ENCODE measurements at regions not wholly inside any gene's neighbourhood (a gene's known extent, or its start where the extent isn't known, plus 50 kb on each side); places are given as distances from the start of the nearest gene placed in this dataset.

DNA sequence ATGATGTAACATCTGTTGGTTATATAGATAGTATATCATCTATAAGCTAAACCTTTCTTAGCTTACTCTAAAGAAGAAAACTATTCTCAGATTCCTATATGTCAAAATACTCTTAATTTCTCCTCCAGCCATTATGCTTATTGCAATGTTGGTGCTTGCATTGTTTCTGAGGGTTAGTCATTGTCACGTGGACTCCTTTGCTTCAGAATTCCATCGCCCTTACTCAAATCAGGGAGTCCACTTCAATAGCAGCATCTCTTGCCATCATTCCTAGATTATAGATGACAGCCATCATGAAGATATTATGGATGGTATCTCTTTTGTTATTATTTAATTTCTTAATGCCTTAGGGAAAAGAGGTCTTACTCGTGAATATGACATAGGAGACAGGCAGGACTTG lies 776.1 kb downstream of the TENT5A start:
- Mint-ChIP-seq H3K27me3 (ENCODE audit: low read depth in 3 of 3) (peaks cover 0 to 2% (median 0%) of the 10 kb centered on the region in 3 donors), H3K27ac (no peak overlapping the region), H3K9me3 (peaks cover 3 to 20% (median 5%) of the 10 kb centered on the region in 7 donors), H3K4me1 (no peaks in the 10 kb centered on the region), H3K4me3 (no peak overlapping the region), H3K36me3 (no peaks in the 10 kb centered on the region)
- no peak overlapping the region for H3K4me3 ChIP-seq (replicated peaks in 1 of 3; ENCODE audit: low read depth in 2 of 3, low read length in 3 of 3)
- H3K9me3 ChIP-seq (replicated peaks in 1 of 2; ENCODE audit: control insufficient read depth in 1 of 2, insufficient read depth in 1 of 2, low read length in 2 of 2), result peaks cover 0 to 7% of the 10 kb centered on the region in 2 donors
- TF ChIP-seq, protein P1, sequence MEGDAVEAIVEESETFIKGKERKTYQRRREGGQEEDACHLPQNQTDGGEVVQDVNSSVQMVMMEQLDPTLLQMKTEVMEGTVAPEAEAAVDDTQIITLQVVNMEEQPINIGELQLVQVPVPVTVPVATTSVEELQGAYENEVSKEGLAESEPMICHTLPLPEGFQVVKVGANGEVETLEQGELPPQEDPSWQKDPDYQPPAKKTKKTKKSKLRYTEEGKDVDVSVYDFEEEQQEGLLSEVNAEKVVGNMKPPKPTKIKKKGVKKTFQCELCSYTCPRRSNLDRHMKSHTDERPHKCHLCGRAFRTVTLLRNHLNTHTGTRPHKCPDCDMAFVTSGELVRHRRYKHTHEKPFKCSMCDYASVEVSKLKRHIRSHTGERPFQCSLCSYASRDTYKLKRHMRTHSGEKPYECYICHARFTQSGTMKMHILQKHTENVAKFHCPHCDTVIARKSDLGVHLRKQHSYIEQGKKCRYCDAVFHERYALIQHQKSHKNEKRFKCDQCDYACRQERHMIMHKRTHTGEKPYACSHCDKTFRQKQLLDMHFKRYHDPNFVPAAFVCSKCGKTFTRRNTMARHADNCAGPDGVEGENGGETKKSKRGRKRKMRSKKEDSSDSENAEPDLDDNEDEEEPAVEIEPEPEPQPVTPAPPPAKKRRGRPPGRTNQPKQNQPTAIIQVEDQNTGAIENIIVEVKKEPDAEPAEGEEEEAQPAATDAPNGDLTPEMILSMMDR (IDR thresholded peaks at IDR 0.05), result no peak
- H2AFZ ChIP-seq (ENCODE audit: insufficient read depth, low read depth, low read length, poor library complexity, severe bottlenecking), result no peak overlapping the region
- no peak overlapping the region for H3K27ac ChIP-seq (ENCODE audit: low read depth in 1 of 2, low read length in 2 of 2)
- H3K79me2 ChIP-seq (ENCODE audit: insufficient read depth, low read length), result no peaks in the 10 kb centered on the region
- no peak overlapping the region for H3K9ac ChIP-seq (ENCODE audit: insufficient read depth, low read length, poor library complexity, severe bottlenecking)
- no peaks in the 10 kb centered on the region for H3K36me3 ChIP-seq (replicated peaks in 1 of 2; ENCODE audit: control insufficient read depth in 1 of 2, insufficient read depth in 2 of 2, low read length in 2 of 2)
- H3K4me1 ChIP-seq (ENCODE audit: control insufficient read depth in 1 of 2, insufficient read depth in 2 of 2, low read length in 2 of 2), result no peaks in the 10 kb centered on the region
- 88% methylated on average over 1 of the region's 3 CpGs for WGBS (ENCODE audit: insufficient coverage)
- no peak for DNase-seq
- intact Hi-C loops (cut with micrococcal nuclease), result no loop called here
- H3K27me3 ChIP-seq (ENCODE audit: control insufficient read depth in 2 of 2, insufficient read depth in 2 of 2, low read length in 2 of 2), result no peaks in the 10 kb centered on the region
- H3K4me2 ChIP-seq (replicated peaks; ENCODE audit: extremely low read depth, low read length, poor library complexity, severe bottlenecking), result no peak overlapping the region
- no peaks in the 10 kb centered on the region for H4K20me1 ChIP-seq (ENCODE audit: insufficient read depth, low read length)

DNA sequence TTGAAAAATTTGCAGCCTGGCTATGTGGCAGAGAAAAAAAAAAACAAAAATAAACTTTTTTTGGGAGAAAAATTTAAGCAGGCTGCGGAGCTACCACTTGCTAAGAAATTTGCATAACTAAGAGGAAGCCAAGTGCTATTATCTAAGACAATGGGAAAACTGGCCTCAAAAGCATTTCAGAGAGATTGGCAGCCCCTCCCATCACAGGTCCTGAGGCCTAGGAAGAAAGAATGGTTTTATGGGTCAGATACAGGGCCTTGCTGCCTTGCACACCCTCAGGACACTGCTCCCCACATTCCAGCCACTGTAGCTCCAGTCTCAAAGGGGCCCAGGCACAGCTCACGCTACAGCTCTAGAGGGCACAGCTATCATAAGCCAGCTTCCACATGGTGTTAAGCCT lies 777.9 kb downstream of the TENT5A start:
- Histone ChIP-seq H3K79me2 (ENCODE audit: insufficient read depth, low read length) (no peaks in the 10 kb centered on the region), H3K9me3 (replicated peaks in 1 of 2; ENCODE audit: control insufficient read depth in 1 of 2, insufficient read depth in 1 of 2, low read length in 2 of 2) (peaks cover 0 to 7% of the 10 kb centered on the region in 2 donors), H3K4me1 (ENCODE audit: control insufficient read depth in 1 of 2, insufficient read depth in 2 of 2, low read length in 2 of 2) (no peaks in the 10 kb centered on the region), H2AFZ (ENCODE audit: insufficient read depth, low read depth, low read length, poor library complexity, severe bottlenecking) (no peak overlapping the region), H4K20me1 (ENCODE audit: insufficient read depth, low read length) (no peaks in the 10 kb centered on the region), H3K27me3 (ENCODE audit: control insufficient read depth in 2 of 2, insufficient read depth in 2 of 2, low read length in 2 of 2) (no peaks in the 10 kb centered on the region), H3K9ac (ENCODE audit: insufficient read depth, low read length, poor library complexity, severe bottlenecking) (no peak overlapping the region), H3K36me3 (replicated peaks in 1 of 2; ENCODE audit: control insufficient read depth in 1 of 2, insufficient read depth in 2 of 2, low read length in 2 of 2) (no peaks in the 10 kb centered on the region), H3K4me3 (replicated peaks in 1 of 3; ENCODE audit: low read depth in 2 of 3, low read length in 3 of 3) (no peak overlapping the region), H3K4me2 (replicated peaks; ENCODE audit: extremely low read depth, low read length, poor library complexity, severe bottlenecking) (no peak overlapping the region), H3K27ac (ENCODE audit: low read depth in 1 of 2, low read length in 2 of 2) (no peak overlapping the region)
- Mint-ChIP-seq H3K4me1 (no peaks in the 10 kb centered on the region), H3K4me3 (no peak overlapping the region), H3K9me3 (peaks cover 0 to 17% (median 4%) of the 10 kb centered on the region in 7 donors), H3K27me3 (ENCODE audit: low read depth in 3 of 3) (peaks cover 0 to under 1% (median 0%) of the 10 kb centered on the region in 3 donors), H3K36me3 (no peaks in the 10 kb centered on the region), H3K27ac (no peak overlapping the region)
- intact Hi-C loops (cut with micrococcal nuclease), result no loop called here
- no peak for DNase-seq
- 83% methylated on average over 2 of the region's 2 CpGs for WGBS (ENCODE audit: insufficient coverage)
- TF ChIP-seq, protein P1 (IDR thresholded peaks at IDR 0.05), result no peak

Data from CD14-positive monocyte (primary cell).